SK-N-SH (cell line): ENCODE measurements at regions not wholly inside any gene's neighbourhood (a gene's known extent, or its start where the extent isn't known, plus 50 kb on each side); places are given as distances from the start of the nearest gene placed in this dataset.

Experiments
- CTCF ChIA-PET: fragments of 300-600, 350-600 bp; formaldehyde crosslinking; extraction: SDS; loops from one replicate; lab custom pipeline; 2021; lab: Yijun Ruan, JAX
- POLR2A ChIA-PET: fragments of 350-600 bp; sonication (Branson Sonifier 250); formaldehyde crosslinking; extraction: SDS; loops from one replicate; lab custom pipeline; 2020; ENCODE audit warnings: antibody characterized with exemption, inconsistent platforms; lab: Yijun Ruan, JAX
- DNase-seq: peaks from one replicate; pipeline ENCODE4 v3.0.0; 2012
- H2AFZ ChIP-seq: fragments of 200-600 bp; sonication (generic); 2 replicates; pipeline ENCODE4 v1.8.1; 2016; ENCODE audit warnings: antibody characterized with exemption, mild to moderate bottlenecking, low read depth
- H3F3A ChIP-seq: fragments of 200-600 bp; sonication (generic); replicated peaks from 2 replicates; pipeline ENCODE3; 2016; ENCODE audit warnings: antibody characterized with exemption, mild to moderate bottlenecking; ENCODE audit not compliant: insufficient read depth
- H3K27ac ChIP-seq, 2 experiments: fragments of 200-500 bp in 1 of 2; fragments of 200-600 bp in 1 of 2; sonication (Bioruptor generic) in 1 of 2; sonication (generic), shearing (Covaris generic) in 1 of 2; 2 replicates each; pipeline versions ENCODE4 v1.5.1 to v1.6.1; 2014 to 2016; ENCODE audit warnings: low read depth in 2 of 2, inconsistent platforms in 1 of 2, low read length in 1 of 2, mild to moderate bottlenecking in 1 of 2, mixed read lengths in 1 of 2
- H3K27me3 ChIP-seq: fragments of 200-600 bp; sonication (generic), shearing (Covaris generic); 2 replicates; pipeline ENCODE4 v1.6.1; 2016; ENCODE audit warnings: mixed run types; ENCODE audit not compliant: insufficient read depth
- H3K36me3 ChIP-seq, 2 experiments: fragments of 200-500 bp in 1 of 2; fragments of 200-600 bp in 1 of 2; sonication (Bioruptor generic) in 1 of 2; sonication (generic) in 1 of 2; replicated peaks in 1 of 2; 2 replicates each; pipeline versions ENCODE3 to v1.5.1; 2014 to 2016; ENCODE audit warnings: low read length in 1 of 2, mild to moderate bottlenecking in 1 of 2; ENCODE audit not compliant: insufficient read depth in 2 of 2, control insufficient read depth in 1 of 2
- H3K4me1 ChIP-seq, 2 experiments: fragments of 200-500 bp in 1 of 2; fragments of 200-600 bp in 1 of 2; sonication (Bioruptor generic) in 1 of 2; sonication (generic), shearing (Covaris generic) in 1 of 2; 2 replicates each; pipeline versions ENCODE4 v1.5.1 to v1.6.1; 2014 to 2016; ENCODE audit warnings: low read depth in 1 of 2, low read length in 1 of 2, mixed run types in 1 of 2; ENCODE audit not compliant: insufficient read depth in 2 of 2, control insufficient read depth in 1 of 2
- H3K4me2 ChIP-seq: fragments of 200-600 bp; sonication (generic), shearing (Covaris generic); 2 replicates; pipeline ENCODE4 v1.6.1; 2017; ENCODE audit warnings: mixed run types
- H3K4me3 ChIP-seq, 2 experiments: fragments of 200-500 bp in 1 of 2; fragments of 200-600 bp in 1 of 2; sonication (Bioruptor generic) in 1 of 2; sonication (generic), shearing (Covaris generic) in 1 of 2; 2 replicates each; pipeline versions ENCODE4 v1.5.1 to v1.8.1; 2014 to 2016; ENCODE audit warnings: low read depth in 2 of 2, inconsistent platforms in 1 of 2, low read length in 1 of 2, mild to moderate bottlenecking in 1 of 2, mixed read lengths in 1 of 2, moderate library complexity in 1 of 2
- H3K79me2 ChIP-seq: fragments of 200-600 bp; sonication (generic); 2 replicates; pipeline ENCODE4 v1.8.1; 2017; ENCODE audit warnings: mild to moderate bottlenecking; ENCODE audit not compliant: insufficient read depth
- H3K9ac ChIP-seq: fragments of 200-600 bp; sonication (generic); 2 replicates; pipeline ENCODE4 v1.6.1; 2017; ENCODE audit warnings: mixed run types
- H3K9me2 ChIP-seq: fragments of 200-600 bp; sonication (generic); 2 replicates; pipeline ENCODE4 v1.6.1; 2017; ENCODE audit warnings: mixed run types
- H3K9me3 ChIP-seq: fragments of 200-600 bp; sonication (generic); 2 replicates; pipeline ENCODE4 v1.6.1; 2017; ENCODE audit warnings: mixed run types, mild to moderate bottlenecking, moderate library complexity
- H4K20me1 ChIP-seq: fragments of 200-600 bp; sonication (generic); 2 replicates; pipeline ENCODE4 v1.6.1; 2017; ENCODE audit warnings: mild to moderate bottlenecking, mixed run types; ENCODE audit not compliant: insufficient read depth
- CTCF ChIP-seq: fragments of 200-600 bp; sonication (generic); IDR thresholded peaks from 2 replicates; pipeline ENCODE4 v1.6.1; 2017; ENCODE audit warnings: antibody characterized with exemption, mild to moderate bottlenecking, moderate library complexity
- EZH2phosphoT487 ChIP-seq: fragments of 200-600 bp; sonication (generic); IDR thresholded peaks from 2 replicates; pipeline ENCODE4 v1.6.1; 2017; ENCODE audit warnings: low read depth, mixed run types, mild to moderate bottlenecking, antibody characterized with exemption, moderate library complexity, borderline replicate concordance
- FOXM1 ChIP-seq: IDR thresholded peaks from 2 replicates; pipeline ENCODE4 v1.4.0; 2012; ENCODE audit warnings: low read depth, mild to moderate bottlenecking
- JUND ChIP-seq: IDR thresholded peaks from 2 replicates; pipeline ENCODE4 v1.4.0; 2012
- NRF1 ChIP-seq: IDR thresholded peaks from 2 replicates; pipeline ENCODE4 v1.6.1; 2012; ENCODE audit warnings: low read depth, mild to moderate bottlenecking, low read length
- POLR2AphosphoS5 ChIP-seq: IDR thresholded peaks from 2 replicates; pipeline ENCODE4 v1.6.1; 2012; ENCODE audit warnings: low read depth, low read length
- RAD21 ChIP-seq: IDR thresholded peaks from 2 replicates; pipeline ENCODE4 v1.6.1; 2012; ENCODE audit warnings: mild to moderate bottlenecking, low read length
- RXRA ChIP-seq: IDR thresholded peaks from 2 replicates; pipeline ENCODE4 v1.4.0; 2012; ENCODE audit warnings: low read depth, mild to moderate bottlenecking, borderline replicate concordance
- SMC3 ChIP-seq: IDR thresholded peaks from 2 replicates; pipeline ENCODE4 v1.6.1; 2012; ENCODE audit warnings: low read depth, low read length, improper control_type of control experiment
- TAF1 ChIP-seq: IDR thresholded peaks from 2 replicates; pipeline ENCODE4 v1.6.1; 2012; ENCODE audit warnings: low read depth, mild to moderate bottlenecking, low read length, moderate library complexity, borderline replicate concordance
- TEAD4 ChIP-seq: IDR thresholded peaks from 2 replicates; pipeline ENCODE4 v1.4.0; 2012; ENCODE audit warnings: mild to moderate bottlenecking, borderline replicate concordance; ENCODE audit not compliant: insufficient read depth
- USF1 ChIP-seq: IDR thresholded peaks from 2 replicates; pipeline ENCODE4 v1.4.0; 2012; ENCODE audit warnings: low read depth, borderline replicate concordance
- WGBS: methylation state at CpG from one replicate; pipeline ENCODE4 v1.1.6; 2017; ENCODE audit warnings: low lambda C conversion rate; 5-methylcytosine and 5-hydroxymethylcytosine counted together
- TF ChIP-seq, protein P1 (sequence below): fragments of 150-350 bp; IDR thresholded peaks from 2 replicates; pipeline ENCODE4 v1.6.1; 2017; ENCODE audit warnings: antibody characterized with exemption, low read length, low read depth, borderline replicate concordance

GRCh38 chr13:87961546-87961945 lies 290.4 kb downstream of the SLITRK5 start:
- Histone ChIP-seq H3K4me3 (no peak overlapping the region), H2AFZ (no peak overlapping the region), H3K27ac (no peak overlapping the region), H3K79me2 (no peaks in the 10 kb centered on the region; the same call in 1 of the 2 replicates), H3F3A (no peaks in the 10 kb centered on the region), H3K4me1 (no peaks in the 10 kb centered on the region), H3K4me2 (no peak overlapping the region), H4K20me1 (no peaks in the 10 kb centered on the region), H3K9me2 (no peaks in the 10 kb centered on the region), H3K27me3 (no peaks in the 10 kb centered on the region), H3K9ac (no peak overlapping the region), H3K36me3 (no peaks in the 10 kb centered on the region), H3K9me3 (no peaks in the 10 kb centered on the region)
- ChIA-PET CTCF (no interaction called here), POLR2A (no interaction called here)
- no peak for DNase-seq
- 48% methylated on average over 3 of the region's 3 CpGs for WGBS
- TF ChIP-seq JUND, result no peak
- no peak for TF ChIP-seq NRF1
- no peak for TF ChIP-seq CTCF
- TF ChIP-seq USF1, result no peak
- TF ChIP-seq, protein P1, sequence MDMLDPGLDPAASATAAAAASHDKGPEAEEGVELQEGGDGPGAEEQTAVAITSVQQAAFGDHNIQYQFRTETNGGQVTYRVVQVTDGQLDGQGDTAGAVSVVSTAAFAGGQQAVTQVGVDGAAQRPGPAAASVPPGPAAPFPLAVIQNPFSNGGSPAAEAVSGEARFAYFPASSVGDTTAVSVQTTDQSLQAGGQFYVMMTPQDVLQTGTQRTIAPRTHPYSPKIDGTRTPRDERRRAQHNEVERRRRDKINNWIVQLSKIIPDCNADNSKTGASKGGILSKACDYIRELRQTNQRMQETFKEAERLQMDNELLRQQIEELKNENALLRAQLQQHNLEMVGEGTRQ, result no peak

DNA sequence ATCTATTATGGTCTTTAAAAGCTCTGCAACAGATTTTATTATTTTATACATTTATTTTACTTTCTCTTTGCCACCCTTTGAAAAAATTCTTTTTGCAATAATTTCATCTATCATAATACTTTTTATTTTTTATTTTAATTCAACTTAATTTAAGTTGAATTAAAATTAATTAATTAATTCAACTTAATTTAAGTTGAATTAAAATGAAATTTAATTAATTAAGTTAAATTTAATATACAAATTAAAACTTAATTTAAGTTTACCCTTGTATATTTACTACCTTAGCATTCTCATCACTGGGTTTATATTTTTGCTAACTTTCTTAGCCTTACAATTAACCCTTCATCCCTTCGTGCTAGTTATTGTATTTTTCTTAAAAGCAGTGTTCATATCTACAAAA lies 301.4 kb downstream of the SLITRK5 start:
- Histone ChIP-seq H3F3A (no peaks in the 10 kb centered on the region), H3K27me3 (no peaks in the 10 kb centered on the region), H3K9ac (no peak overlapping the region), H3K79me2 (no peaks in the 10 kb centered on the region), H3K9me2 (no peaks in the 10 kb centered on the region), H4K20me1 (no peaks in the 10 kb centered on the region), H2AFZ (no peak overlapping the region), H3K9me3 (no peaks in the 10 kb centered on the region), H3K36me3 (no peaks in the 10 kb centered on the region), H3K4me1 (no peaks in the 10 kb centered on the region), H3K4me2 (no peak overlapping the region), H3K27ac (no peak overlapping the region), H3K4me3 (no peak overlapping the region)
- ChIA-PET POLR2A (no interaction called here), CTCF (no interaction called here)
- TF ChIP-seq NRF1 (no peak), TEAD4 (no peak), RAD21 (no peak), RXRA (no peak), TAF1 (no peak), EZH2phosphoT487 (no peak), POLR2AphosphoS5 (no peak), FOXM1 (no peak), SMC3 (no peak)
- no peak for DNase-seq
- 17% methylated on average over 1 of the region's 1 CpG for WGBS
